Duodenal mucosa (tissue), 2 donors: ENCODE measurements at regions not wholly inside any gene's neighbourhood (a gene's known extent, or its start where the extent isn't known, plus 50 kb on each side); places are given as distances from the start of the nearest gene placed in this dataset.
"Not testable (repeated sequence)": the region's sequence is repeated elsewhere in the genome, so short reads cannot be mapped to it uniquely, and the experiment has no call there.

ENCODE experiments used
- H3K27ac ChIP-seq: one replicate; pipeline ENCODE4 v1.7.0; 2013; ENCODE audit warnings: low read depth, low read length
- H3K27me3 ChIP-seq, 2 donors: one replicate each; pipeline ENCODE4 v1.7.0; 2013; ENCODE audit warnings: low read length in 2 of 2, control low read depth in 1 of 2; ENCODE audit not compliant: insufficient read depth in 2 of 2, control insufficient read depth in 1 of 2
- H3K36me3 ChIP-seq, 2 donors: one replicate each; pipeline ENCODE4 v1.7.0; 2013; ENCODE audit warnings: low read length in 2 of 2, control low read depth in 1 of 2; ENCODE audit not compliant: insufficient read depth in 2 of 2, control insufficient read depth in 1 of 2
- H3K4me1 ChIP-seq, 2 donors: one replicate each; pipeline ENCODE4 v1.7.0; 2013; ENCODE audit warnings: low read length in 2 of 2, control low read depth in 1 of 2; ENCODE audit not compliant: insufficient read depth in 2 of 2, control insufficient read depth in 1 of 2
- H3K4me3 ChIP-seq, 2 donors: one replicate each; pipeline ENCODE4 v1.7.0; 2013; ENCODE audit warnings: low read length in 2 of 2, low read depth in 1 of 2
- H3K9ac ChIP-seq, 2 donors: one replicate each; pipeline ENCODE4 v1.7.0; 2013; ENCODE audit warnings: low read length in 2 of 2, low read depth in 1 of 2
- H3K9me3 ChIP-seq, 2 donors: one replicate each; pipeline ENCODE4 v1.7.0; 2013; ENCODE audit warnings: low read length in 2 of 2, control low read depth in 1 of 2; ENCODE audit not compliant: control insufficient read depth in 1 of 2

DNA sequence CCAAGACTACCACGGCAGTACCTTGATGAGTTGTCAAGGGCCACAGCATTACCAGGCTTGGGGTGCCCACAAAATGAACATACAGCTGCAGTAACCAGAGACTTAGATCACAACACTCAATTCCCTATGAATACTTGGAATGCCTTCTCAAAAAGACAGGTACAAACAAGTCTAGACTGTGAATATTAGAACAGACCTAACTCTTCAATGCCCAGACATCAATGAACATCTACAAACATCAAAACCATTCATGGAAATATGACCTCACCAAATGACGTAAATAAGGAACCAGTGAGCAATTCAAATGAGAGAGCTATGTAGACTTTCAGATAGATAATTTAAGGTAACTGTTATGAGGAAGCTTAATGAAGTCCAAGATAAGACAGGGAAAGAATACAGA is 185.1 kb upstream of the POU1F1 start:
- H3K27me3 ChIP-seq = no peaks in the 10 kb centered on the region
- H3K36me3 ChIP-seq = no peaks in the 10 kb centered on the region
- H3K9me3 ChIP-seq = no peaks in the 10 kb centered on the region
- no peak overlapping the region for H3K27ac ChIP-seq
- no peaks in the 10 kb centered on the region for H3K4me1 ChIP-seq
- H3K4me3 ChIP-seq = no peak overlapping the region
- no peak overlapping the region for H3K9ac ChIP-seq

DNA sequence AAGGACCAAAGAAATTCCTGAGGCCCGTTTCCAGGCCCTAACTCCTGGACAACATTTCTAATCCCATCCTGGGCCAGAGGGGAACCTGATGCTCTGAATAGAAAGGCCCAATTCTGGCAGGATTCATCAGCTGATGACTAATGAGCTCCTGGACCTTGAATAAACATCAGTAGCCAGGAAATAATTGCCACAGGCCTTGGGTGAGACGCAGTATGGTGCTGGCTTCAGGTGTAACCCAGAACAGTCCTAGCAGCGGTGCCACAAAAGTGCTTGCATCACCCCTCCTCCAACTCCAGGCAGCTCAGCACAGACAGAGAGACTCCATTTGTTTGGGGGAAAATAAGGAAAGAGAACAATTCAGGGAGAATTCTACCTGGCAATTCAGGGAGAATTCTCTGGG is 184.7 kb upstream of the POU1F1 start:
- Histone ChIP-seq H3K4me3 (no peak overlapping the region), H3K9me3 (no peaks in the 10 kb centered on the region), H3K27me3 (no peaks in the 10 kb centered on the region), H3K9ac (no peak overlapping the region), H3K36me3 (no peaks in the 10 kb centered on the region), H3K4me1 (no peaks in the 10 kb centered on the region), H3K27ac (no peak overlapping the region)

- Histone ChIP-seq H3K27me3 (no peaks in the 10 kb centered on the region), H3K4me1 (no peaks in the 10 kb centered on the region), H3K36me3 (no peaks in the 10 kb centered on the region), H3K9me3 (no peaks in the 10 kb centered on the region), H3K4me3 (no peak overlapping the region), H3K27ac (no peak overlapping the region), H3K9ac (no peak overlapping the region)
Observed at GRCh38 chr3:87448558-87448957, 172.2 kb upstream of the POU1F1 start.

GRCh38 chr3:87446849-87447387 is 170.5 kb upstream of the POU1F1 start:
- H3K36me3 ChIP-seq = no peaks in the 10 kb centered on the region
- H3K4me1 ChIP-seq = no peaks in the 10 kb centered on the region
- no peaks in the 10 kb centered on the region for H3K9me3 ChIP-seq
- H3K9ac ChIP-seq = no peak overlapping the region
- no peaks in the 10 kb centered on the region for H3K27me3 ChIP-seq
- no peak overlapping the region for H3K4me3 ChIP-seq
- H3K27ac ChIP-seq = no peak overlapping the region

DNA sequence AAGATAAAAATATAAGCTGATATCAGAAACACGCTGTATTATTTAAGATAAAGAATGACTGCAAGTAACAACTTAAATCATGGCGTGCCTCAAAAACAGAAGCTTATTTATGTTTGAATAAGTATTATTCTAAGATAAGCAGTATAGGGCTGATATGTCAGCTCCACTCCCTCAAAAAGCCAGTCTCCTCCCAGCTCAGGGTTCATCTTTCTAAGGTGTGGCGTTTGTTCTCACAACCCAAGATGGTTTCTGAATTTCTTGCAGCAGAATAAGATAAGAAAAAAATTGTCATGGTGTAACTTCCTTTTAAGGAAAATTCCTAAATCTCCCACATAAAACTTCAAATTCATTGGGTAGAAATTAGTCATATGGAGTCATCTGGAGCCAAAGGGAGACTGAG is 166.1 kb upstream of the POU1F1 start:
- Histone ChIP-seq H3K36me3 (no peaks in the 10 kb centered on the region), H3K4me3 (no peak overlapping the region), H3K9me3 (no peaks in the 10 kb centered on the region), H3K27ac (no peak overlapping the region), H3K27me3 (no peaks in the 10 kb centered on the region), H3K9ac (no peak overlapping the region), H3K4me1 (no peaks in the 10 kb centered on the region)

- Histone ChIP-seq H3K4me3 (no peak overlapping the region), H3K4me1 (no peaks in the 10 kb centered on the region), H3K27me3 (no peaks in the 10 kb centered on the region), H3K9me3 (no peaks in the 10 kb centered on the region), H3K36me3 (no peaks in the 10 kb centered on the region), H3K27ac (no peak overlapping the region), H3K9ac (no peak overlapping the region)
Observed at GRCh38 chr3:87437765-87438164, 161.4 kb upstream of the POU1F1 start.

DNA sequence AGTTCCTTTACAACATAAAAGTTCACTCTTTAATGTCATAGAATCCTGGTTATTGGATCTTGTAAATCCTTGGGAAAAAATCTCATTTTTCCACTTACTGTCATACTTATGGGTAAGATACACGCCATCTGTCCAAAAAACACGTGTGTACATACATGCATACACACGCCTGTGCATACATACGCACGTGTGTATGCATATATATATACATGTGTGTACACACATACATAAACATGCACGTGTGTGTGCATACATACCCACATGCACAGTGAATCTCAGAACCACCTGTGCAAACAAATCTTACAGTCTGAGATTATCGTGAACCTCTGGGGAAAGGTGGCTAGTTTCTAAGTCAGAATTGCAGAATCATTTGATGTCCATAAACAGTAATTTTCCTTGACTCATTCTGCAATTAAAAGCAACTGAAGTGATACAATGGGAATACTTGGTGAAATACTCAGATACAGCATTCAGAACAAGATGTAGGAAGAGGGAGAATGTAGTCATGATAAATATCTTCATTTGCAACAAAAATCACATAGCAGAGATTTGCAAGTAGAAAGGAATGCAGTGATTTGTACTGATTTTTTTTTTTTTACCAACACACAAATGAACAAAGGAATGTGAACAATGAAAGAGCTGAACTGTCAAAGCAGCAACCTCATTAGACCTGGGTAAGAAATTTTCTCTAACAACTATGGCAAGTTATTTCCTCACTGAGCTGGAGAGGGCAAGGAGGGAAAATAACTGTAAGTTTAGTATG is 160.6 kb upstream of the POU1F1 start:
- Histone ChIP-seq H3K4me3 (no peak overlapping the region), H3K27ac (no peak overlapping the region), H3K9me3 (no peaks in the 10 kb centered on the region), H3K27me3 (no peaks in the 10 kb centered on the region), H3K36me3 (no peaks in the 10 kb centered on the region), H3K4me1 (no peaks in the 10 kb centered on the region), H3K9ac (no peak overlapping the region)

DNA sequence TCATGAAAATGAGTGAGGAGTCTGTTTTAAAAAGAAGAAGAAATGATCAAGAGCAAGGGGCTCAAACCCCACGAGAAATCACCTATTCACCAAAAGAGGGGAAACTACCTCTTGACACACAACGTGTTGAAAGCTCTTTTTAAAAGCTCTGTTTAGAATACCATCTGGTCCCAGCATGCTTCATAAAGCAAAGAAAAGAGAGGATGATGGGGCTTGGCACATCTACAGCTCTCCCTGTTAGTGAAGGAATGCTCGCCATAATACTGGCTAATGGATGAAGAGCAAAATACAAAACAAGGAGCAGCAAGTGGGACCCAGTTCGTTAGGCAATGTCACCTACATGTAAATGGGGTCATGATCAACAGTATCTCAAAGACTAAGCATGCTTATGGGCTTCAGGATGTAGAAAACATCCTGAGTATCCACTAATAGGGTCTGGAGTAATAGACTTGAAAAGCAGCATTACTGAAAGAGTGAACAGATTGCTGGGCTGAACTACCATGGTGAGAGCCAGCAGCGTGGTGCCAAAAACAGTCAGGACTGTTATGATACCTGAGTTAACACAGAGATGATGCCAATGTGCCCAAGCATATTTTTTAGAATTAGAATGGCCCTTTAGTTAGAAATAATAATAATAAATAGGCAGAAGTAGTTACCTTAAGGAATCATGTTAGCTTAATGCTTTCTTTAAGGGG is 159.7 kb upstream of the POU1F1 start:
- Histone ChIP-seq H3K4me1 (no peaks in the 10 kb centered on the region), H3K9me3 (no peaks in the 10 kb centered on the region), H3K27ac (no peak overlapping the region), H3K9ac (no peak overlapping the region), H3K4me3 (no peak overlapping the region), H3K27me3 (no peaks in the 10 kb centered on the region), H3K36me3 (no peaks in the 10 kb centered on the region)

GRCh38 chr3:87433445-87433844 is 157.1 kb upstream of the POU1F1 start:
- H3K9ac ChIP-seq, H3K4me1 ChIP-seq, H3K27ac ChIP-seq, H3K36me3 ChIP-seq, H3K27me3 ChIP-seq, H3K4me3 ChIP-seq, H3K9me3 ChIP-seq: not testable (repeated sequence)

- Histone ChIP-seq H3K36me3 (no peaks in the 10 kb centered on the region), H3K4me1 (no peaks in the 10 kb centered on the region), H3K4me3 (no peak overlapping the region), H3K27ac (no peak overlapping the region), H3K9ac (no peak overlapping the region), H3K27me3 (no peaks in the 10 kb centered on the region), H3K9me3 (no peaks in the 10 kb centered on the region)
Observed at GRCh38 chr3:87426918-87427317, 150.5 kb upstream of the POU1F1 start.
